Keratinocyte (primary cell): ENCODE measurements at regions not wholly inside any gene's neighbourhood (a gene's known extent, or its start where the extent isn't known, plus 50 kb on each side); places are given as distances from the start of the nearest gene placed in this dataset.

Source experiments
- EZH2 ChIP-seq: IDR thresholded peaks from one replicate; pipeline ENCODE4 v1.6.1; 2012; ENCODE audit warnings: inconsistent platforms, mild to moderate bottlenecking, low read length, moderate library complexity
- TF ChIP-seq, protein P1 (sequence below), 3 experiments: IDR thresholded peaks in 1 of 3; conservative IDR thresholded peaks in 1 of 3; optimal IDR thresholded peaks in 1 of 3; 2 replicates in 2 of 3; 3 replicates in 1 of 3; pipeline versions ENCODE3 to v1.5.1; 2011; ENCODE audit warnings: low read length in 3 of 3, mild to moderate bottlenecking in 3 of 3, moderate library complexity in 2 of 3, control low read depth in 1 of 3, inconsistent platforms in 1 of 3; ENCODE audit not compliant: insufficient read depth in 2 of 3; ENCODE audit errors: extremely low read depth in 1 of 3

- TF ChIP-seq, protein P1, sequence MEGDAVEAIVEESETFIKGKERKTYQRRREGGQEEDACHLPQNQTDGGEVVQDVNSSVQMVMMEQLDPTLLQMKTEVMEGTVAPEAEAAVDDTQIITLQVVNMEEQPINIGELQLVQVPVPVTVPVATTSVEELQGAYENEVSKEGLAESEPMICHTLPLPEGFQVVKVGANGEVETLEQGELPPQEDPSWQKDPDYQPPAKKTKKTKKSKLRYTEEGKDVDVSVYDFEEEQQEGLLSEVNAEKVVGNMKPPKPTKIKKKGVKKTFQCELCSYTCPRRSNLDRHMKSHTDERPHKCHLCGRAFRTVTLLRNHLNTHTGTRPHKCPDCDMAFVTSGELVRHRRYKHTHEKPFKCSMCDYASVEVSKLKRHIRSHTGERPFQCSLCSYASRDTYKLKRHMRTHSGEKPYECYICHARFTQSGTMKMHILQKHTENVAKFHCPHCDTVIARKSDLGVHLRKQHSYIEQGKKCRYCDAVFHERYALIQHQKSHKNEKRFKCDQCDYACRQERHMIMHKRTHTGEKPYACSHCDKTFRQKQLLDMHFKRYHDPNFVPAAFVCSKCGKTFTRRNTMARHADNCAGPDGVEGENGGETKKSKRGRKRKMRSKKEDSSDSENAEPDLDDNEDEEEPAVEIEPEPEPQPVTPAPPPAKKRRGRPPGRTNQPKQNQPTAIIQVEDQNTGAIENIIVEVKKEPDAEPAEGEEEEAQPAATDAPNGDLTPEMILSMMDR (optimal IDR thresholded peaks at IDR 0.05 in 1 of 3, IDR thresholded peaks at IDR 0.05 in 1 of 3, conservative IDR thresholded peaks at IDR 0.05 in 1 of 3; ENCODE audit: extremely low read depth in 1 of 3, insufficient read depth in 2 of 3, low read length in 3 of 3), result no peak
- no peak for TF ChIP-seq EZH2
Observed at GRCh38 chr5:66324357-66324756, 180.3 kb downstream of the SREK1 start.
